Fibroblast of lung (primary cell): ENCODE measurements at regions not wholly inside any gene's neighbourhood (a gene's known extent, or its start where the extent isn't known, plus 50 kb on each side); places are given as distances from the start of the nearest gene placed in this dataset.
A peak's percentile ranks its signal among the peaks of the same experiment; 100 is the strongest.

ENCODE experiments used
- DNase-seq, 2 donors: peaks; one replicate each; pipeline versions ENCODE4 v3.0.0 to v3.0.0-alpha.2; 2010; ENCODE audit warnings: low read depth in 2 of 2
- H2AFZ ChIP-seq: 2 replicates; pipeline ENCODE4 v1.5.1; 2012; ENCODE audit warnings: low read length, control low read depth, inconsistent platforms
- H3K27ac ChIP-seq: 2 replicates; pipeline ENCODE4 v1.5.1; 2011; ENCODE audit warnings: low read length, control low read depth; ENCODE audit not compliant: insufficient read depth
- H3K27me3 ChIP-seq: 2 replicates; pipeline ENCODE4 v1.5.1; 2011; ENCODE audit warnings: mild to moderate bottlenecking, low read length; ENCODE audit not compliant: control insufficient read depth, insufficient read depth
- H3K36me3 ChIP-seq: 2 replicates; pipeline ENCODE4 v1.5.1; 2011; ENCODE audit warnings: low read length; ENCODE audit not compliant: control insufficient read depth, insufficient read depth
- H3K4me1 ChIP-seq: 2 replicates; pipeline ENCODE4 v1.5.1; 2011; ENCODE audit warnings: low read length; ENCODE audit not compliant: control insufficient read depth, insufficient read depth; ENCODE audit errors: extremely low read depth
- H3K4me2 ChIP-seq: 2 replicates; pipeline ENCODE4 v1.5.1; 2011; ENCODE audit warnings: low read length, control low read depth; ENCODE audit not compliant: insufficient read depth; ENCODE audit errors: extremely low read depth
- H3K4me3 ChIP-seq, 4 experiments: fragments of 200-600 bp in 1 of 4; sonication (generic) in 1 of 4; replicated peaks in 1 of 4; 2 replicates each; pipeline ENCODE4 v1.5.1; 2011 to 2016; ENCODE audit warnings: low read length in 4 of 4, low read depth in 3 of 4, mild to moderate bottlenecking in 3 of 4, control low read depth in 2 of 4, inconsistent platforms in 1 of 4, mixed read lengths in 1 of 4; ENCODE audit not compliant: insufficient read depth in 1 of 4; ENCODE audit errors: control extremely low read depth in 1 of 4
- H3K79me2 ChIP-seq: 2 replicates; pipeline ENCODE4 v1.5.1; 2012; ENCODE audit warnings: mild to moderate bottlenecking, low read length, inconsistent platforms; ENCODE audit not compliant: control insufficient read depth, insufficient read depth
- H3K9ac ChIP-seq: 2 replicates; pipeline ENCODE4 v1.5.1; 2011; ENCODE audit warnings: mild to moderate bottlenecking, low read length, control low read depth; ENCODE audit not compliant: insufficient read depth
- H3K9me3 ChIP-seq: 2 replicates; pipeline ENCODE4 v1.5.1; 2012; ENCODE audit warnings: low read depth, low read length; ENCODE audit not compliant: control insufficient read depth, insufficient read depth
- H4K20me1 ChIP-seq: 2 replicates; pipeline ENCODE4 v1.5.1; 2011; ENCODE audit warnings: low read length; ENCODE audit not compliant: control insufficient read depth, insufficient read depth; ENCODE audit errors: extremely low read depth
- CTCF ChIP-seq, 2 donors: IDR thresholded peaks in 1 of 2; conservative IDR thresholded peaks in 1 of 2; 1 replicate in 1 of 2; 2 replicates in 1 of 2; pipeline ENCODE4 v1.5.1; 2011 to 2012; ENCODE audit warnings: low read length in 2 of 2, control low read depth in 1 of 2, inconsistent platforms in 1 of 2, low read depth in 1 of 2, mild to moderate bottlenecking in 1 of 2
- EZH2 ChIP-seq: IDR thresholded peaks from 2 replicates; pipeline ENCODE4 v1.5.1; 2012; ENCODE audit warnings: low read length, control low read depth, mild to moderate bottlenecking; ENCODE audit errors: missing control alignments

GRCh38 chr9:26308328-26308727, 584.3 kb downstream of the CAAP1 start:
- no peaks in the 10 kb centered on the region for H3K79me2 ChIP-seq
- no peak overlapping the region for H3K4me3 ChIP-seq
- H3K9ac ChIP-seq: no peak overlapping the region
- peak in 1 of 2 donors; percentile 23 for DNase-seq
- no peak overlapping the region for H3K4me2 ChIP-seq
- H3K4me1 ChIP-seq: no peaks in the 10 kb centered on the region
- no peaks in the 10 kb centered on the region for H4K20me1 ChIP-seq
- H3K36me3 ChIP-seq: no peaks in the 10 kb centered on the region
- TF ChIP-seq EZH2 (no peak), CTCF (conservative IDR thresholded peaks at IDR 0.05 in 1 of 2, IDR thresholded peaks at IDR 0.05 in 1 of 2; ENCODE audit: low read depth in 1 of 2, low read length in 2 of 2) (no peak)
- H3K9me3 ChIP-seq: no peaks in the 10 kb centered on the region
- H3K27ac ChIP-seq: no peak overlapping the region
- no peaks in the 10 kb centered on the region for H3K27me3 ChIP-seq
- H2AFZ ChIP-seq: no peak overlapping the region

- Histone ChIP-seq H3K36me3 (no peaks in the 10 kb centered on the region), H3K27me3 (no peaks in the 10 kb centered on the region), H3K4me1 (no peaks in the 10 kb centered on the region), H3K9me3 (no peaks in the 10 kb centered on the region), H3K27ac (no peak overlapping the region), H3K9ac (no peak overlapping the region), H4K20me1 (no peaks in the 10 kb centered on the region), H3K79me2 (no peaks in the 10 kb centered on the region), H3K4me3 (no peak overlapping the region), H3K4me2 (no peak overlapping the region), H2AFZ (no peak overlapping the region)
- DNase-seq: no peak
- TF ChIP-seq CTCF (conservative IDR thresholded peaks at IDR 0.05 in 1 of 2, IDR thresholded peaks at IDR 0.05 in 1 of 2; ENCODE audit: low read depth in 1 of 2, low read length in 2 of 2): no peak
- TF ChIP-seq EZH2: no peak
Measured at GRCh38 chr9:26301659-26302058, 590.9 kb downstream of the CAAP1 start.

DNA sequence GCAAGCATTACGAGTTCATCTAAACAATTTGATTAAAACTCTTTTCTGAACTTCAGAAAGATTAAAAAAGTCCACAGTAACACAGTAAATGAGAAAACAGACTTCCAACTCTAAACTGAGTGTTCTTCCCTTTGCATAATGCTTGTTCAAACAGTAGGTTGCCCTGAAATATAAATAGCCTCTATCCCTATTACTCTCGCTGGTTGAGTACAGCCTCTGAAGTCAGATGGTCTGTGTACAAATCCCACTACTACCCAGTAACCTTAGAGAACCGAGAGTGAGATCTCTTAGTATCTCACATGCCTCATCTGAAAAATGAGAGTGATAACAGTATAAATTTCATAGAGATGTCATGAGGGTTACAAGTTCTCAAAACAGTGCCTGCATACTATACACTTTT, 591.6 kb downstream of the CAAP1 start:
- H3K9ac ChIP-seq: no peak overlapping the region
- H3K27me3 ChIP-seq: no peaks in the 10 kb centered on the region
- no peaks in the 10 kb centered on the region for H4K20me1 ChIP-seq
- H3K27ac ChIP-seq: no peak overlapping the region
- no peaks in the 10 kb centered on the region for H3K79me2 ChIP-seq
- no peak overlapping the region for H3K4me3 ChIP-seq
- TF ChIP-seq EZH2: no peak
- TF ChIP-seq CTCF (conservative IDR thresholded peaks at IDR 0.05 in 1 of 2, IDR thresholded peaks at IDR 0.05 in 1 of 2; ENCODE audit: low read depth in 1 of 2, low read length in 2 of 2): no peak
- H3K4me2 ChIP-seq: no peak overlapping the region
- H3K36me3 ChIP-seq: no peaks in the 10 kb centered on the region
- H3K9me3 ChIP-seq: no peaks in the 10 kb centered on the region
- H3K4me1 ChIP-seq: no peaks in the 10 kb centered on the region
- DNase-seq: no peak
- no peak overlapping the region for H2AFZ ChIP-seq
